ENCODE measurements at regions not wholly inside any gene's neighbourhood (a gene's known extent, or its start where the extent isn't known, plus 50 kb on each side); places are given as distances from the start of the nearest gene placed in this dataset.
A peak's percentile ranks its signal among the peaks of the same experiment; 100 is the strongest.
"Not testable (repeated sequence)": the region's sequence is repeated elsewhere in the genome, so short reads cannot be mapped to it uniquely, and the experiment has no call there.

- DNase-seq (ENCODE audit: low read depth) = no peak
Observed at GRCh38 chr9:71632776-71633175, 135.5 kb downstream of the CEMIP2 start.

GRCh38 chr9:71630377-71630995 is 137.8 kb downstream of the CEMIP2 start:
- no peak for DNase-seq (ENCODE audit: low read depth)

- no peak for DNase-seq (ENCODE audit: low read depth)
Observed at GRCh38 chr9:71629578-71630215, 138.6 kb downstream of the CEMIP2 start.

DNA sequence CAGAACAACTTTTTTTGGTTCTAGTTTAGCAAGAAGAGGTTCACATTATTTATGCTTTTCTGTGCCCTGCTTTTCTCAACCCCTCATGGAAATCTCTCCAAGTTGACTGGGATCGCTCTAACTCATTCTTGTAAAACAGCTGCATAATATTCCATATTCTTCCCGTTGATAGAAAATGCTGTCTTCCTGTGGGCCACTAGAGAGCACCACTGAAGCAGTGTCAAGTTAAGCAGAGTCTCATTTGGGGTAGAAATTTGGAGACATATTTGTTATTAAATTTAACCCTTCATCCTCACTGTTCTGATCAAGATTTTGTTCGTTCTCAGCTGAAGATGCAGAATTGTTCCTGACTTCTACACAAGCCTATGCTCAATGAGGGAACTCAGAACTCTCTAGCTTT is 140.1 kb downstream of the CEMIP2 start:
- DNase-seq (ENCODE audit: low read depth) = no peak

GRCh38 chr9:71627537-71627936 is 140.8 kb downstream of the CEMIP2 start:
- DNase-seq (ENCODE audit: low read depth) = no peak

GRCh38 chr9:71626395-71626794 is 141.9 kb downstream of the CEMIP2 start:
- DNase-seq (ENCODE audit: low read depth) = no peak

DNA sequence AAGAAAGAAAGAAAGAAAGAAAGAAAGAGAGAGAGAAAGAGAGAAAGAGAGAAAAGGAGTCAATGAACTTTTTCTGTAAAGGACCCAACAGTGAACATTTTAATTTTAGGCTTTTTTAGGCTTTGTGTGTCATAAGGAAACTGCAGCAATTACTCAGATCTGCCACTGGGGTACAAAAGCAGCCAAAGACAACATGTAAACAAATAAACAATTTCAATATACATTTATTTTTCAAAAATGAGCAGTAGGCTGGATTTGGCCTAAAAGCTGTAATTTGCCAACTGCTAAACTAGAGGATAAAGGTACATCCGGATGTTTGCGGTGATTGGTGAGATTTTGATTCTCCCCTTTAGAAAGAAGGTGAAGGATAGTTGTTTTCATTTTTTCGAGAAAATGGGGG is 143.6 kb downstream of the CEMIP2 start:
- DNase-seq (ENCODE audit: low read depth) = no peak

DNA sequence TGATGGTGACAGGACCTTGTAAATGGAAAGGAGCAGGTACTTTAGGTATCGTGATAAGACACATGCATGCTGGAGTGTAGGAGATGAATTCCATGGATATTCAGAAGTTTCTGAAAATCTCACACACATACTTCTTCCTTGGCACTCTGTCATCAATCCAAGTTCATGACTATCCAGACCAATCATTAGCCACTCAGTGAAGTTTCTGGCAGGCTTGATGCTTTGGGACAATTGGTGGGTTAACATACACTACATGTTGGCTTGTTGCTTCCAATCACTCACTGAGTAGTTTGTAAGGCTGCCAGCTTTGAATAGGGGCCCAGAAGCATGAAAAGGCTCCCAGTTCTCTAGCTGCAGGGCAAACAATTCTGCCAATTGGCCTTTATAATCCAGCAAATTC is 147.6 kb downstream of the CEMIP2 start:
- no peak for DNase-seq (ENCODE audit: low read depth)

- no peak for DNase-seq (ENCODE audit: low read depth)
Observed at GRCh38 chr9:71620331-71620730, 148.0 kb downstream of the CEMIP2 start.

DNA sequence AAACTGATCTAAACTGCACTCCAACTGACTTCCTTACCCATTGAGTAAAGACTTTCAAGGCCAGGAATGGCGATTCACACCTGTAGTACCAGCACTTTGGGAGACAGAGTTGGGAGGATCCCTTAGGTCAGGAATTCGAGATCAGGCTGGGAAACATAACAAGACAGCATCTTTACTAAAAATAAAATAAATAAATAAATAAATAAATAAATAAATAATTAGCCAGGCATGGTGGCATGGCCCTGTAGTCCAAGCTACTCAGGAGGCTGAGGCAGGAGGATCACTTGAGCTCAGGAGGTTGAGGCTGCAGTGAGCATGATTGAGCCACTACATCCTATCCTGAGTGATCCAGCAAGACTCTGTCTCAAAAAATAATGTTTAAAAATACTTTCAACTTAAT is 148.4 kb downstream of the CEMIP2 start:
- no peak for DNase-seq (ENCODE audit: low read depth)

- no peak for DNase-seq (ENCODE audit: low read depth)
Observed at GRCh38 chr9:71614409-71615010, 153.8 kb downstream of the CEMIP2 start.

GRCh38 chr9:71612889-71613288 is 155.4 kb downstream of the CEMIP2 start:
- DNase-seq (ENCODE audit: low read depth) = no peak

GRCh38 chr9:71609448-71609830 is 158.9 kb downstream of the CEMIP2 start:
- DNase-seq (ENCODE audit: low read depth) = no peak

- no peak for DNase-seq (ENCODE audit: low read depth)
Observed at GRCh38 chr9:71608825-71609447, 159.4 kb downstream of the CEMIP2 start.

DNA sequence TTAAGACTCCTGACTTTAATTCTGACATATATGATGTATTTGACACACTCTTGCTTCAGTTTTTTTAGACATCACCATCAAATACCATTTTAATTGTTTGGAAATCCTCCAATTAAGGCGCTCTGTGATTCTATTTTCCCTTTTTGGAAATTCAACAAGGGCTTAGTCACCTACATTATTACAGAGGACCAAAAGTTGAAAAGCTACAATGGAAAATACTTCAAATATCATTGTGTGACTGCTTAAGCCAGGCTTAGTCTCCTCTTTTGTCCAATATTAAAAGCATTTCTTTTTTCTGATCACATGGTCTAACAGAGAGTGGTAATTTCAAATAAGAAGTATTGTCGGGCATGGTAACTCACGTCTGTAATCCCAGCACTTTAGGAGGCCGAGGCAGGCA is 160.3 kb downstream of the CEMIP2 start:
- DNase-seq (ENCODE audit: low read depth) = no peak

DNA sequence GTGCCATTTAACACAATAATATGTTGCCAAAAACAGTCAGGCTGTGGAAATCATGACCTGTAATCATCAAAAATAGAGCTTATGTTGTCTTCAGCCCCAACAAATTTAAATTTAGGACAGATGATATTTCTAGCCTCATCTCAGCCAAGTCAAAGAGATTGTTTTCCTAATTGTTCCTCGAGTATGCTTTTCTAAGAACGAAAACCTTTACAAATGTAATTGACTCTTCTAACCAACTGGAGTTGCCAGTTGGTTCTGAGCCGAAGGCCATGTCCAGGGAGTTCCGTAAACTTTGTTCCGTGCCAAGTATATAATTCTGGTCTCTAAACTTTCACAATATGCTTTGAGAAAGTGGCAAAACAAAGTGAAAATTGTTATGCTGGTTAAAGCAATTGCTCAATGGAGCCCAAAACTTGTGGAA is 160.8 kb downstream of the CEMIP2 start:
- no peak for DNase-seq (ENCODE audit: low read depth)

GRCh38 chr9:71604197-71605063 is 163.9 kb downstream of the CEMIP2 start:
- peak; percentile 74 for DNase-seq (ENCODE audit: low read depth)

GRCh38 chr9:71602652-71603051 is 165.7 kb downstream of the CEMIP2 start:
- DNase-seq (ENCODE audit: low read depth) = no peak

DNA sequence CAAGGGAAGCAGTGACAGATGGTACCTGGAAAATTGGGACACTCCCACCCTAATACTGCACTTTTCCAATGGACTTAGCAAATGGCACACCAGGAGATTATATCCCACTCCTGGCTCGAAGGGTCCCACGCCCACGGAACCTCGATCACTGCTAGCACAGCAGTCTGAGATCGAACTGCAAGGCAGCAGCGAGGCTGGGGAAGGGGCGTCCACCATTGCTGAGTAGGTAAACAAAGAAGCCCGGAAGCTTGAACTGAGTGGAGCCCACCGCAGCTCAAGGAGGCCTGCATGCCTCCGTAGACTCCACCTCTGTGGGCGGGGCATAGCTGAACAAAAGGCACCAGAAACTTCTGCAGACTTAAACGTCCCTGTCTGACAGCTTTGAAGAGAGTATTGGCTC is 172.6 kb downstream of the CEMIP2 start:
- not testable (repeated sequence) for DNase-seq (ENCODE audit: low read depth)

DNA sequence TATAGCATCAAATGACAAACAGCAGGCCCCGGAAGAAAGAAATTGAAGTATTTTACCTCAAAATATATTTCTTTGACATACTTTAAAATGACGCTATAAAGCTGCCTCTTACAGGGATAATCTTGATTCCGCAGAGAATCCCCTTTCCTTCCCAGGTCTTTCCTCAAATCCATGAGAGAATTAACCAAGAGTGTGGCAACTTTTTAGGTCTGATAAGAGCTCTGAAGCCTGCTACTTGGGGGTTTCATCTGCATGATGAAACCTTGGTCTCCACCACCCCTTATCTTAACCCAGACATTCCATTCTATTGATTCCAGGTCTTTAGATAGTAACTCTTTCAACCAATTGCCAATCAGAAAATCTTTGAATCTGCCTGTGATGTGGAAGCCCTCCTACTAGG is 173.8 kb downstream of the CEMIP2 start:
- DNase-seq (ENCODE audit: low read depth) = no peak

DNA sequence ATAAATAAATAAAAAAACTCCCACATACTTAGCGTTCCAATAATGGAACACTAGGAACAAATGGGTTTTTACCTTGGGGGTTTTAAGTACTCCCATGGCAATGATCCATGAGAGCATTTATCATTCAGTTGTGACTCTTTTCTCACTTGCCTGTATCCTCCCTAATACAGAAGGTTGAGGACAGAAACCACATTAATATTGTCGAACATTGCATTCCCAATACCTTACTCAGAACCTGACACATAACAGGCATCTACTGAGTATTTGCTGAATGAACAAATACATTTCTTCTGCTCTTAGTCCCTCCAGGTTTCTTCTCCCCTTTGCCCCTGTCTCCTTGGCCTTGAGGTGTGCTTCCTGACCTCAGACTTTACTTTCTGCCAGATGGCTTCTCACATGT is 175.9 kb downstream of the CEMIP2 start:
- DNase-seq (ENCODE audit: low read depth) = no peak

- no peak for DNase-seq (ENCODE audit: low read depth)
Observed at GRCh38 chr9:71590362-71590761, 178.0 kb downstream of the CEMIP2 start.
